ENCODE measurements at regions not wholly inside any gene's neighbourhood (a gene's known extent, or its start where the extent isn't known, plus 50 kb on each side); places are given as distances from the start of the nearest gene placed in this dataset.
"Not testable (repeated sequence)": the region's sequence is repeated elsewhere in the genome, so short reads cannot be mapped to it uniquely, and the experiment has no call there.

DNA sequence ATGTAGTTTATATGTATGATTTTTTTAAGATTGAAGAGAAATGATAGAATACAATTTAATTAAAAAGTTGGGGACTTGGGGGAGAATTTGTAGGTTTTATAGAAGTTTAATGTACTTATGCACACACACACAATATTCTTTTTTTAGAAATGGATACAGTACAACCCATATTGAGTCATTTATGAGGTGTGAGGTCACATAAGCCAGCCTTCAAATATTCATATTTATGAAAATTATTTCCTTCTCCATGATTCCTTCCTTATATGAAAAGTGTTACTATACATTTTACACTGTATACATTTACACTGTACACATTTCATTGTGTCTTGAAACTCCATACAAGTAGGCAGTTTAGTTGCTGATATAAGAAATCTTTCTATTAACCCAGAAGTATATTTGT, 96.2 kb upstream of the CHODL start:
- H3K27me3 ChIP-seq (replicated peaks), result no peaks in the 10 kb centered on the region
- H3K4me1 ChIP-seq (replicated peaks), result no peaks in the 10 kb centered on the region
- no peak for DNase-seq (ENCODE audit: low read depth in 1 of 2, low spot score in 2 of 2)
- no peaks in the 10 kb centered on the region for H3K9me3 ChIP-seq (replicated peaks)
- no peak overlapping the region for H3K27ac ChIP-seq
- H3K36me3 ChIP-seq, result no peaks in the 10 kb centered on the region
- H3K4me3 ChIP-seq, result no peak overlapping the region

DNA sequence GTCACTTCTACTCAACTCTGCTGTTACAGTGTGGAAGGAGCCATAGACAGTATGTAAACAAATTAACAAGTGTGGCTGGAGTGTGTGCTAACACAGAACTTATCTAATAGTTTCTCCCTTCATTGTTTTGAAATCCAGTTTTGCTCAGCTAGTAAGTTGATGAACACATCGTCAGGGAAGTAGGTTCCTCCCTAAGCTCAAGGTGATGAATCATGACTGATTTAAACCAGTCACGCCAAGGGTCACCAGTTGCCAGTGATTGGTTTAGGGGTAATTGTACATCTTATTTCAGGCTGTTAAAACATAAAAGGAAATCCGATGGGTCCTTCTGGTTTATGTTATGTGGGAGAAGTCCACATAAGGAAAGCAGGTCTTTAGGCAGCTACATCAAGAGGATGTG, 97.0 kb upstream of the CHODL start:
- no peak for DNase-seq (ENCODE audit: low read depth in 1 of 2, low spot score in 2 of 2)
- Histone ChIP-seq H3K27ac (no peak overlapping the region), H3K4me1 (replicated peaks) (no peaks in the 10 kb centered on the region), H3K27me3 (replicated peaks) (no peaks in the 10 kb centered on the region), H3K36me3 (no peaks in the 10 kb centered on the region), H3K9me3 (replicated peaks) (no peaks in the 10 kb centered on the region), H3K4me3 (no peak overlapping the region)

DNA sequence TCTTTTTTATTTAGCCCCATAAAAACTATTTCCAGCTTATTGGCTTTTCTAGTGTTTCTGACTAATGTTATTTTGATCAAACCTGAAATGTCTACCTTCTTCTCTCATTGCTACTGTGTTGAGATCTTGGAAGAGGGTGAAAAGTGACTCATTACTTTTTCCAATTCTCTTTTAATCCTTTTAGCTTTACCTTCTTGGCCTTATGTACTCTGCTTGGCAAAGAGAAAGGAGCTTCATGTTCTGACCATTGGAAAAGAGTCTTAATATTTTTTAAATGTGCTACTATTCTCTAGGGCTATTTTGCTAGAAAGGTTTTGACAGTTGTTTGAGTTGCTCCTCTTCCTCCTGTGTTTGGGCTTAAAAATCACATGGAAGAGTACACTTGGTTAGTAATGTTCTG, 97.8 kb upstream of the CHODL start:
- no peaks in the 10 kb centered on the region for H3K4me1 ChIP-seq (replicated peaks)
- H3K27me3 ChIP-seq (replicated peaks), result no peaks in the 10 kb centered on the region
- H3K4me3 ChIP-seq, result no peak overlapping the region
- no peaks in the 10 kb centered on the region for H3K36me3 ChIP-seq
- DNase-seq (ENCODE audit: low read depth in 1 of 2, low spot score in 2 of 2), result no peak
- H3K9me3 ChIP-seq (replicated peaks), result no peaks in the 10 kb centered on the region
- no peak overlapping the region for H3K27ac ChIP-seq

DNA sequence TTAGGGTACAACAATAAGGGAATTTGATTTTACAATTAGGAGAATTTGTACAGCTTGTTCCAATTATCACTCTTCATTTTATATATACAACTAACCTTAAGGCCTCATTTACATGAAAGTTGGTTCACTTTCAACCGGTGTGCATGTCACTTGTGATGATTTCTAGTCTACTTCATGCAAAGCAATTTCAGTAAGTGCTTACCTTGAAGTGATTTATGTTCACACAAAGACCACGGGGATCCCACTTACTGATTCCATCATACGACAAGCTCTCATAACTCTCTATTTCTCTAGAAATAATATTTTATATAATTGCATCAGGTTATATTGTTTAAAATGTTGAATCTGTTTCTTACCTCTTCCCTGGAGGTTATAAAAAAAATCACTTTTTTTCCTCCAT, 100.3 kb upstream of the CHODL start:
- H3K9me3 ChIP-seq (replicated peaks), result no peaks in the 10 kb centered on the region
- no peak overlapping the region for H3K27ac ChIP-seq
- H3K4me3 ChIP-seq, result no peak overlapping the region
- H3K36me3 ChIP-seq, result no peaks in the 10 kb centered on the region
- H3K27me3 ChIP-seq (replicated peaks), result no peaks in the 10 kb centered on the region
- H3K4me1 ChIP-seq (replicated peaks), result no peaks in the 10 kb centered on the region
- DNase-seq (ENCODE audit: low read depth in 1 of 2, low spot score in 2 of 2), result no peak

DNA sequence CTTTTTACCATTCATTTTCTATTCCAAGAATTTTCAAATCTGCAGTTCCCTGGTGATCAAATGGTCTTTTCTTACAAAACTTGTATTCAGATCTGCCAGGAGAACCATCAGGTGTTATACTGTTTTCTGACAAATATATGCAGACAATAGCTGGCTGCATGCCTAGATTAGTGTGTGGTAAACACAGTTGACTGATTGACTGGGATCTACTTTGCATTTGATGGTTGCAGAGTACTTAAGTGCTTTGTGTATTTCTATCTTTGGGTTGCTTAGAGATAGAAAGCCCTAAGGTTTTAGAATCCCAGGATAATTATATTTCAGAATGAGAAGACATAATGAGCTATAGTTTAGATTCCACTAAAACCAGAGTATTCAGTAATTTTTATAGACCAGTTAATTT, 102.0 kb upstream of the CHODL start:
- Histone ChIP-seq H3K4me1 (replicated peaks) (no peaks in the 10 kb centered on the region), H3K4me3 (no peak overlapping the region), H3K27ac (no peak overlapping the region), H3K27me3 (replicated peaks) (no peaks in the 10 kb centered on the region), H3K36me3 (no peaks in the 10 kb centered on the region), H3K9me3 (replicated peaks) (no peaks in the 10 kb centered on the region)
- DNase-seq (ENCODE audit: low read depth in 1 of 2, low spot score in 2 of 2), result no peak

DNA sequence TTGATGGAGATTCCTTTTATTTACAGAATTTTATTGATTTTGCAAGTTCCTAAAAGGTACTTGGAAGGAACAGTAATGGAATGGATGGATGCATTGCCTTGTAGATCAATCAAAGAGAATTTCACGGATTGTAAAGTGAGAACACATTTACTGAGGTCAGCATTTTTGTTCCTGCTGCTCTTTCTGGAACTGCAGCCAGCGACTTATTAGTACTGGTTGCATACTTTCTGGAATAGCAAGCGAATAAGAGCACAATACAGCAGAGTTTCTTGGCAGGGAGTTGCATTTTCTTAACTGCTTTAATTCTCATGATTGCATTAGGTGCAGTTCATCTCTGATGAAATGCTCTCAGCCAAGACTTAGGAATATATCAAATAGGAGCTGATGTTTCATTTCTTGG, 106.1 kb upstream of the CHODL start:
- Histone ChIP-seq H3K4me3 (no peak overlapping the region), H3K4me1 (replicated peaks) (no peaks in the 10 kb centered on the region), H3K27ac (no peak overlapping the region), H3K36me3 (no peaks in the 10 kb centered on the region), H3K27me3 (replicated peaks) (no peaks in the 10 kb centered on the region), H3K9me3 (replicated peaks) (no peaks in the 10 kb centered on the region)
- no peak for DNase-seq (ENCODE audit: low read depth in 1 of 2, low spot score in 2 of 2)

DNA sequence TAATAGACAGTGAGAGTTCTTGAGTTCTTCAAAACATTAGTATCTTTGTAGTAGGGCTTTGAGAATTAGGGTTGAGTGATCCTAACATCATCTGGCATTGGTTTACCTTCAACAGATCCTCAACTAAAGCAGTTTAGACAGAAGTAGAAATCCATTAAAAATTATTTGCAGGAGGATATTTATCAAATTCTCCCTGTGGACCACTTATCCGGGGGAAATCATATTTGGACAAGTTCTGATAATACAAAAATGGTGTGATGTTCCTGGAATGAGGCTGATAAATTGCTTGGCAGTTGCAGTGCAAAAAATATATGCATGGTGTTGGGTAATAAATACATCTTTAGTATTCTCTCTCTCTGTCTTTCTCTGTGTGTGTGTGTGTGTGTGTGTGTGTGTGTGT, 115.1 kb upstream of the CHODL start:
- Histone ChIP-seq H3K4me3 (no peak overlapping the region), H3K27ac (no peak overlapping the region), H3K27me3 (replicated peaks) (no peaks in the 10 kb centered on the region), H3K9me3 (replicated peaks) (no peaks in the 10 kb centered on the region), H3K36me3 (no peaks in the 10 kb centered on the region), H3K4me1 (replicated peaks) (no peaks in the 10 kb centered on the region)
- DNase-seq (ENCODE audit: low read depth in 1 of 2, low spot score in 2 of 2), result no peak

DNA sequence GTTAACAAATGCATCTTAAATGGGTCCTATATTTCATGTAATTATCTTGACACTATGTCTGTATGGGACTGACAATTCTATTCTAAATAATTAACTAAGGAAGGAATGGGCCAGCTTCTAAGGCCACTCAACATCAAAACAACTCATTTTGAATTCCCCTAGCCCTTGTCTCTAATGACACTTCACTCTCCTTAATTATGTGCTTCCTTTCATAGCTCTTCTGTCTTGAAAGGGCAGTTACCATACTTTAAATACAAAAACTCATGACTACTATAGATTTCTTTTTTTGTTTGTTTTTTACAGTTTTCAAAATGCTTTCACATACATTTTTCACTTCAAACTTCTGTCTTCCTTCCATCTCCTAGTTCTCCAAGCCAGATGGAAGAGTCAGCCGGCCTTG, 126.1 kb upstream of the CHODL start:
- Histone ChIP-seq H3K4me1 (replicated peaks) (no peaks in the 10 kb centered on the region), H3K27me3 (replicated peaks) (no peaks in the 10 kb centered on the region), H3K9me3 (replicated peaks) (no peaks in the 10 kb centered on the region; the same call in 1 of the 2 replicates), H3K4me3 (no peak overlapping the region), H3K36me3 (no peaks in the 10 kb centered on the region), H3K27ac (no peak overlapping the region)
- DNase-seq (ENCODE audit: low read depth in 1 of 2, low spot score in 2 of 2), result no peak

DNA sequence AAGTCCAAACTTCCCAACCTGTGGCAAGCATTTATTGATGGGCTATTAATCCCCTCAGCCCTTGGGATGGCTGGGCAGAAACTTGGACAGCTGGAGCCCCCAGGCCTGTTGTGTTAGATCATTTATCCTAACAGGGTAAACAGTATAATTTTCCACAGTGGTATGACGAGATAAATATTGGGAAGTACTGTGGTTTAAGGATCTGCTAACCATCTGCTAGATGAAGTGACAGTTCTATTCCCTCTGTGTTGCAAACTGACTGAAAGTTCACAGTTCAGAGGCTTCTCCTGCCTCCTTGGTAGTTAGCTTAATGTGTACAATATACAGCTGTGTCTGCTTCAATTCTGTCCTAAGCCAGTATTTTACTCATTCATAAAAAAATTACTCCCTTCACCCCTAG, 127.5 kb upstream of the CHODL start:
- Histone ChIP-seq H3K4me1 (replicated peaks) (no peaks in the 10 kb centered on the region), H3K27me3 (replicated peaks) (no peaks in the 10 kb centered on the region), H3K4me3 (no peak overlapping the region), H3K36me3 (no peaks in the 10 kb centered on the region), H3K27ac (no peak overlapping the region), H3K9me3 (replicated peaks) (no peaks in the 10 kb centered on the region; the same call in 1 of the 2 replicates)
- DNase-seq (ENCODE audit: low read depth in 1 of 2, low spot score in 2 of 2), result no peak

DNA sequence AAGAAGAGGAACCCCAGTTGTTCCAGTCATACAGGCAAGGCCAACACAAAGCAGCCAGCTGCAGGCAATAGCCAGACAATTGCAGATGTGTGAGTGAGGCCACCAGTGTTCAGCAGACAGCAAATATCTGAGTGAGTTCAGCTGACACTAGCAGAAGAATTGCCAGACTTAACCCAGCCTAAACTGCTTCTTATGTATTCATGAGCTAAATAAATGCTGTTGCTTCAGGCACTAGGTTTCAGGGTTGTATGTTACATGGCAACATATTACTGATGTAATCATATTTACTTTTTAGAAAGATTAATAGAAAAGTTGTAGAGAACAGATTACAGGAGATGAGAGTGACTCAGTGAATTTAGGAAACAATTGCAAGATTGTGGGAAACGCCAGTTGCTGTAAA, 129.8 kb upstream of the CHODL start:
- H3K27ac ChIP-seq, result no peak overlapping the region
- no peaks in the 10 kb centered on the region for H3K36me3 ChIP-seq
- H3K27me3 ChIP-seq (replicated peaks), result no peaks in the 10 kb centered on the region
- H3K4me3 ChIP-seq, result no peak overlapping the region
- H3K4me1 ChIP-seq (replicated peaks), result no peaks in the 10 kb centered on the region
- DNase-seq (ENCODE audit: low read depth in 1 of 2, low spot score in 2 of 2), result no peak
- no peaks in the 10 kb centered on the region; the same call in 1 of the 2 replicates for H3K9me3 ChIP-seq (replicated peaks)

DNA sequence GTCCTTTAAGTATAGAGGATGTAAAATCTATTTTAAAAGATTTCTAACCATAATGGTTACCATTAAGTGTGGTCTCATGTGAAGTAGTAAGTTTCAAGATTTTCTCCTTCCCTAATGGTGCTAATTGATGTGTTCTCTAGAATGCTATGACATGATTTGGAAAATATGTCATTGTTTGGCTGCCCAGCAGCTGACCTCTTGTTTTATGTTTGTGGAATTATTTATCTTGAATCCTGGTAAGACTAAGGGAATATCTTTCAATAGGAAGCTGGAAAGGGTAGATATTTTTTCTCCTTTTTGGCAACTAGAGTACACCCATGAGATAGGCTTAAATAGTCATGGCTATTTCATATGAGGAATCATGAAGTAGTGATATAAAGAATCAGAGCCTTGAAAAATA, 139.8 kb upstream of the CHODL start:
- H3K4me3 ChIP-seq, result no peak overlapping the region
- no peaks in the 10 kb centered on the region for H3K4me1 ChIP-seq (replicated peaks)
- 0 out of 2 replicates have a peak, but pooled peaks cover 3% of the 10 kb centered on the region for H3K9me3 ChIP-seq (replicated peaks)

DNA sequence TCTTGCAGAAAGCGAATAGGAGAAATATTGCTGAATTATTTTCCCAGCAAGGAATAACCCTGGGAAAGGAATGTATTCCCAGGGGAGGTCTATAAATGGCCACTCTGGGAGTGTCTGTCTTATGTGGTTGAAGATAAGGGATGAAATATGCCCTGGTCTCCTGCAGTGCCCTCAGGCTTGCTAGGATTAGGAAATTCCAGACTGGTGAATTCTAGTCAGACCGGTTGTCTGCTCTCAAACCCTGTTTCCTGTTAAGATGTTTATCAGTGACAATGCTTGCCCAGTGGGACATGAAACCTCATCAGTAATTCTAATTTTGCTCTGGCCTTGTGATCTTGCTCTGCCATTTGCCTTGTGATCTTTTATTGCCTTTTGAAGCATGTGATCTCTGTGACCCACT, 148.2 kb upstream of the CHODL start:
- not testable (repeated sequence) for DNase-seq (ENCODE audit: low read depth in 1 of 2, low spot score in 2 of 2); H3K4me1 ChIP-seq (replicated peaks); H3K9me3 ChIP-seq (replicated peaks); H3K36me3 ChIP-seq; H3K4me3 ChIP-seq; H3K27me3 ChIP-seq (replicated peaks); H3K27ac ChIP-seq

More for the DNA sequence above, 139.8 kb upstream of the CHODL start:
- Histone ChIP-seq H3K27me3 (replicated peaks) (no peaks in the 10 kb centered on the region), H3K36me3 (no peaks in the 10 kb centered on the region), H3K27ac (no peak overlapping the region)
- no peak for DNase-seq (ENCODE audit: low read depth in 1 of 2, low spot score in 2 of 2)

DNA sequence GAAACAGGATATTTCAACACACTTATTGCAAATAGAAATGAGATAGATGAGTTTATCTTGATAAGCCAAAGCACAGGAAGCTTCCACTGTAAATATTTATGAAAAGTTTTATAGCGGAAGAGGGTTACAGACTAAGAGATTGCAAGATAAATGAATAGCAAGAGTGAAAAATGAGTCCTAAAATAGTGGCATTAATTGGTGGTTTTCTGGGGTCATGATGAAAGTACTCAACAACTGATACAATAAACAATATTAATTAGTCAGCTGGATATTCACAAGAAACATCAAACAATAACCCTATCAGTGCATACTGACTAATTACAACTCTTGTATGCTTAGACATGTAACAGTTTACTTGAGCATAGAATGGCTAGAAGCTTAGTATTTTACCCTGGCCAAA, 154.8 kb upstream of the CHODL start:
- Histone ChIP-seq H3K4me1 (replicated peaks) (no peaks in the 10 kb centered on the region), H3K36me3 (no peaks in the 10 kb centered on the region), H3K4me3 (no peak overlapping the region), H3K27me3 (replicated peaks) (no peaks in the 10 kb centered on the region), H3K9me3 (replicated peaks) (no peaks in the 10 kb centered on the region; the same call in 1 of the 2 replicates), H3K27ac (no peak overlapping the region)
- DNase-seq (ENCODE audit: low read depth in 1 of 2, low spot score in 2 of 2), result no peak

DNA sequence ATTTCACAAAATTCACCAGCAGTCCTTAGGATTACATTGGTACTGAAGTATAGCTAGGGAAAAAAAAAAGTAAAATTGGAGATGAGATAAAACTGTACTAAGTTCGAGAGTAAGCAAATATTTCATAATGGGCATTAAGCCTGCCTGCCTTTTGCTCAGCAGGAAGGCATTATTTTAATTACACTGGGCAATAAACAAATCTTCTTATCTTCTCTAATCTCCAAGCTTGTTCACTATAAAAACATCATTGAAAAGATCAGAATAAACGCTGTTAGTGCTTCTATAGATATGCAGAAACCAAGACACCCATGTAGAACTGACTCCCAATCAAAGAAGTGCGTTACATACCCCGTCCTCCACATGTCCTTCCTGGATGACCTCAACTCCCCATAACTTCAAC, 174.2 kb upstream of the CHODL start:
- Histone ChIP-seq H3K9me3 (replicated peaks) (no peaks in the 10 kb centered on the region), H3K4me3 (no peak overlapping the region), H3K36me3 (no peaks in the 10 kb centered on the region)

DNA sequence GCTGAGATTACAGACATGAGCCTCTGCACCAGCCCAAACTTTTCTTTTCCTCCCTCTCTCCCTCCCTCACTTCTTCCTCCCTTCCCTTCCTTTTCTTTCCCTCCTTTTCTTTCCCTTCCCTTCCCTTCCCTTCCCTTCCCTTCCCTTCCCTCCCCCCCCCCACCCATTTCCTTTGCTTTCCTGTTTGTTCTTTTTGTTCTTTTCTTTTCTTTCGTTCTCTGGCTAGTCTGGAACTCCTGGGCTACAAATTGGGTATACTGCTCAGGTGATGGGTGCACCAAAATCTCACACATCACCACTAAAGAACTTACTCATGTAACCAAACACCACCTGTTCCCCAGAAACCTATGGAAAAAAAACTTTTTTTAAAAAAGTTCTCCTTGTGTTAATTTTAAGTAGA, 174.8 kb upstream of the CHODL start:
- no peak overlapping the region for H3K27ac ChIP-seq
- H3K27me3 ChIP-seq (replicated peaks), result no peaks in the 10 kb centered on the region
- no peak for DNase-seq (ENCODE audit: low read depth in 1 of 2, low spot score in 2 of 2)
- no peaks in the 10 kb centered on the region for H3K9me3 ChIP-seq (replicated peaks)
- no peak overlapping the region for H3K4me3 ChIP-seq
- no peaks in the 10 kb centered on the region for H3K36me3 ChIP-seq
- no peaks in the 10 kb centered on the region for H3K4me1 ChIP-seq (replicated peaks)

More for the DNA sequence above, 174.2 kb upstream of the CHODL start:
- no peak for DNase-seq (ENCODE audit: low read depth in 1 of 2, low spot score in 2 of 2)
- H3K27me3 ChIP-seq (replicated peaks), result no peaks in the 10 kb centered on the region
- H3K27ac ChIP-seq, result no peak overlapping the region
- H3K4me1 ChIP-seq (replicated peaks), result no peaks in the 10 kb centered on the region
